DND-41 (cell line): ENCODE measurements at regions not wholly inside any gene's neighbourhood (a gene's known extent, or its start where the extent isn't known, plus 50 kb on each side); places are given as distances from the start of the nearest gene placed in this dataset.

Source experiments
- CTCF ChIP-seq: IDR thresholded peaks from 2 replicates; pipeline ENCODE4 v1.5.1; 2012; ENCODE audit warnings: borderline replicate concordance, low read length, moderate library complexity, mild to moderate bottlenecking; ENCODE audit not compliant: poor library complexity, severe bottlenecking; ENCODE audit errors: extremely low read depth
- EZH2 ChIP-seq: IDR thresholded peaks from 3 replicates; pipeline ENCODE4 v1.6.1; 2012; ENCODE audit warnings: borderline replicate concordance, low read depth, mild to moderate bottlenecking, moderate library complexity, low read length, inconsistent platforms; ENCODE audit not compliant: severe bottlenecking

- TF ChIP-seq CTCF (no peak), EZH2 (no peak)
Measured at GRCh38 chr10:88185830-88186229, 322.4 kb downstream of the PTEN start.
